Esophagus squamous epithelium (tissue), 5 donors: ENCODE measurements at regions not wholly inside any gene's neighbourhood (a gene's known extent, or its start where the extent isn't known, plus 50 kb on each side); places are given as distances from the start of the nearest gene placed in this dataset.

ENCODE experiments used
- DNase-seq: peaks from one replicate; lab custom pipeline; 2025; lab: John Stamatoyannopoulos, UW
- H3K27ac ChIP-seq, 4 donors: fragments of 200-600 bp; sonication (generic); one replicate each; pipeline ENCODE4 v1.5.1; 2016 to 2019; ENCODE audit warnings: mild to moderate bottlenecking in 1 of 4
- H3K27me3 ChIP-seq, 4 donors: fragments of 200-600 bp; sonication (generic); 1 replicate in 3 of 4; 2 replicates in 1 of 4; pipeline versions ENCODE4 v1.5.1 to v1.6.0; 2017 to 2021; ENCODE audit warnings: antibody characterized with exemption in 1 of 4
- H3K36me3 ChIP-seq, 3 donors: fragments of 200-600 bp; sonication (generic); one replicate each; pipeline ENCODE4 v1.5.1; 2016 to 2019
- H3K4me1 ChIP-seq, 3 donors: fragments of 200-600 bp; sonication (generic); one replicate each; pipeline ENCODE4 v1.5.1; 2017 to 2019
- H3K4me3 ChIP-seq, 4 donors: fragments of 200-600 bp; sonication (generic); 1 replicate in 3 of 4; 2 replicates in 1 of 4; pipeline ENCODE4 v1.5.1; 2016 to 2019; ENCODE audit warnings: mild to moderate bottlenecking in 2 of 4, moderate library complexity in 1 of 4
- H3K9me3 ChIP-seq, 3 donors: fragments of 200-600 bp; sonication (generic); one replicate each; pipeline ENCODE4 v1.5.1; 2016 to 2019
- CTCF ChIP-seq, 6 experiments: fragments of 450-650 bp in 4 of 6; fragments of 200-600 bp in 2 of 6; sonication (generic) in 2 of 6; IDR thresholded peaks; one replicate each; pipeline ENCODE4 v1.5.1; 2016 to 2019; ENCODE audit warnings: antibody characterized with exemption in 6 of 6, mild to moderate bottlenecking in 4 of 6, moderate library complexity in 4 of 6
- POLR2A ChIP-seq, 4 donors: fragments of 450-650 bp; IDR thresholded peaks; one replicate each; pipeline ENCODE4 v1.6.1; 2017; ENCODE audit warnings: antibody characterized with exemption in 4 of 4, mild to moderate bottlenecking in 4 of 4, moderate library complexity in 3 of 4
- WGBS, 2 donors: methylation state at CpG; one replicate each; pipeline ENCODE4 v1.1.5; 2018; 5-methylcytosine and 5-hydroxymethylcytosine counted together
- intact Hi-C: fragments of 100-400 bp; cut with DNase I; formaldehyde crosslinking; loops from one replicate; pipeline ENCODE4 v1.15.0; 2022
- donor health status: DM: yes; HTN: yes; CAD: no.

- no peaks in the 10 kb centered on the region for H3K36me3 ChIP-seq
- no peak overlapping the region for H3K27ac ChIP-seq
- DNase-seq = no peak
- intact Hi-C loops = no loop called here
- TF ChIP-seq CTCF (IDR thresholded peaks at IDR 0.05) = no peak
- TF ChIP-seq POLR2A (IDR thresholded peaks at IDR 0.05) = no peak
- no peak overlapping the region for H3K4me3 ChIP-seq
- H3K27me3 ChIP-seq = no peaks in the 10 kb centered on the region
- no peaks in the 10 kb centered on the region for H3K9me3 ChIP-seq
- no peaks in the 10 kb centered on the region for H3K4me1 ChIP-seq
These were observed 294.8 kb downstream of the ZEB2 start for GRCh38 chr2:144225076-144225475.

- Histone ChIP-seq H3K27me3 (no peaks in the 10 kb centered on the region), H3K4me3 (no peak overlapping the region), H3K36me3 (no peaks in the 10 kb centered on the region), H3K27ac (no peak overlapping the region), H3K4me1 (no peaks in the 10 kb centered on the region), H3K9me3 (no peaks in the 10 kb centered on the region)
- 88 to 94% methylated on average over 3 of the region's 3 CpGs for WGBS, 2 donors
- TF ChIP-seq POLR2A (IDR thresholded peaks at IDR 0.05) (no peak), CTCF (IDR thresholded peaks at IDR 0.05) (no peak)
- intact Hi-C loops = no loop called here
- no peak for DNase-seq
These were observed 295.4 kb downstream of the ZEB2 start for GRCh38 chr2:144224472-144224871.

GRCh38 chr2:144219979-144220378 lies 299.9 kb downstream of the ZEB2 start:
- Histone ChIP-seq H3K4me3 (no peak overlapping the region), H3K9me3 (no peaks in the 10 kb centered on the region), H3K27me3 (no peaks in the 10 kb centered on the region), H3K36me3 (no peaks in the 10 kb centered on the region), H3K4me1 (peaks cover 0 to 4% (median 0%) of the 10 kb centered on the region in 3 donors), H3K27ac (no peak overlapping the region)
- WGBS, 2 donors = 88% methylated on average over 1 of the region's 1 CpG
- intact Hi-C loops = no loop called here
- TF ChIP-seq POLR2A (IDR thresholded peaks at IDR 0.05) (no peak), CTCF (IDR thresholded peaks at IDR 0.05) (no peak)
- DNase-seq = no peak

- Histone ChIP-seq H3K27ac (no peak overlapping the region), H3K9me3 (no peaks in the 10 kb centered on the region), H3K4me1 (peaks cover 0 to 4% (median 0%) of the 10 kb centered on the region in 3 donors), H3K27me3 (no peaks in the 10 kb centered on the region), H3K36me3 (no peaks in the 10 kb centered on the region), H3K4me3 (no peak overlapping the region)
- no peak for DNase-seq
- WGBS, 2 donors = 65 to 69% methylated on average over 5 of the region's 5 CpGs
- TF ChIP-seq POLR2A (IDR thresholded peaks at IDR 0.05) = no peak
- TF ChIP-seq CTCF (IDR thresholded peaks at IDR 0.05) = no peak
- intact Hi-C loops = no loop called here
These were observed 301.9 kb downstream of the ZEB2 start for GRCh38 chr2:144217853-144218633.

- TF ChIP-seq CTCF (IDR thresholded peaks at IDR 0.05) = no peak
- no peak for TF ChIP-seq POLR2A (IDR thresholded peaks at IDR 0.05)
- no peaks in the 10 kb centered on the region for H3K36me3 ChIP-seq
- DNase-seq = no peak
- intact Hi-C loops = no loop called here
- H3K27me3 ChIP-seq = no peaks in the 10 kb centered on the region
- H3K4me1 ChIP-seq = peaks cover 0 to 4% (median 0%) of the 10 kb centered on the region in 3 donors
- WGBS, 2 donors = 75 to 80% methylated on average over 2 of the region's 2 CpGs
- no peaks in the 10 kb centered on the region for H3K9me3 ChIP-seq
- no peak overlapping the region for H3K4me3 ChIP-seq
- no peak overlapping the region for H3K27ac ChIP-seq
These were observed 303.9 kb downstream of the ZEB2 start for GRCh38 chr2:144215701-144216675.
